ENCODE measurements at regions not wholly inside any gene's neighbourhood (a gene's known extent, or its start where the extent isn't known, plus 50 kb on each side); places are given as distances from the start of the nearest gene placed in this dataset.

DNA sequence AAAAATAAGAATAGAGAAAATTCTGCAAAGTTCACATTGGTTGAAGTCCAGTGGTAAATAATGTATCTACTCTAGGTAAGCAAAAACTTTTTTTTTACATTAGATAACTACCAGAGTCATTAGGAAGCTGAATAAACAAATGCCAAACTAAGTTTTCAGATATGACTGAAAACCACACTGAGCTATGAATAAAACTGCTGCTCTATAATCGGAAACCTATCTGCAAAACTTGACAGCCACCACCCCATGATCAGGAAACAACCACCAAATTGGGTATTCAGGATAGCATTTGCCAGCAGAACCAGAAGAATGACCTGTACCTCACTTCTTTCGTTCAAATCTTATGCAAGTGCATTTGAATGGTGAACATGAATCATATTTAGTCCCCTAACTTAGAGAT, 173.0 kb upstream of the TET2 start:
- Histone ChIP-seq H3K27ac (no peak overlapping the region), H3K4me3 (no peak overlapping the region), H3K4me2 (no peak overlapping the region), H3K9me3 (no peaks in the 10 kb centered on the region), H3K4me1 (no peaks in the 10 kb centered on the region)
- ChIA-PET POLR2A (no interaction called here), CTCF (no interaction called here)
- DNase-seq (ENCODE audit: low read depth in 1 of 2, low spot score in 1 of 2) (no peak), ATAC-seq (no peak), FAIRE-seq (no peak)
- WGBS (ENCODE audit: missing lambda C conversion rate): 6% methylated on average over 2 of the region's 2 CpGs
- TF ChIP-seq CBX2 (IDR thresholded peaks at IDR 0.05; ENCODE audit: borderline replicate concordance, low read depth) (no peak), POLR2AphosphoS2 (conservative IDR thresholded peaks at IDR 0.05; ENCODE audit: low read length) (no peak), RCOR1 (IDR thresholded peaks at IDR 0.05; ENCODE audit: low read depth, low read length) (no peak), KDM5A (IDR thresholded peaks at IDR 0.05) (no peak), NFE2L2 (conservative IDR thresholded peaks at IDR 0.05; ENCODE audit: low read length) (no peak), FOSL2 (IDR thresholded peaks at IDR 0.05) (no peak), FOSL2 (CRISPR knock-in tag; IDR thresholded peaks at IDR 0.05) (no peak), RAD21 (conservative IDR thresholded peaks at IDR 0.05 in 1 of 2, IDR thresholded peaks at IDR 0.05 in 1 of 2) (no peak), JUN (IDR thresholded peaks at IDR 0.05) (no peak), EHMT2 (IDR thresholded peaks at IDR 0.05; ENCODE audit: low read depth) (no peak), TP53 (CRISPR knock-in tag; IDR thresholded peaks at IDR 0.05) (no peak), ATOH8 (CRISPR knock-in tag; IDR thresholded peaks at IDR 0.05; ENCODE audit: low read depth) (no peak), HOXB5 (CRISPR knock-in tag; IDR thresholded peaks at IDR 0.05) (no peak), FOSB (CRISPR knock-in tag; IDR thresholded peaks at IDR 0.05) (no peak), KDM1A (IDR thresholded peaks at IDR 0.05; ENCODE audit: low read depth) (no peak), RNF2 (IDR thresholded peaks at IDR 0.05; ENCODE audit: borderline replicate concordance, low read depth) (no peak), EHF (CRISPR knock-in tag; IDR thresholded peaks at IDR 0.05) (no peak), CHD2 (IDR thresholded peaks at IDR 0.05; ENCODE audit: low read length, partially characterized antibody) (no peak)
- TF ChIP-seq, protein P1, sequence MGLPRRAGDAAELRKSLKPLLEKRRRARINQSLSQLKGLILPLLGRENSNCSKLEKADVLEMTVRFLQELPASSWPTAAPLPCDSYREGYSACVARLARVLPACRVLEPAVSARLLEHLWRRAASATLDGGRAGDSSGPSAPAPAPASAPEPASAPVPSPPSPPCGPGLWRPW (IDR thresholded peaks at IDR 0.05): no peak
- TF ChIP-seq, protein P2, sequence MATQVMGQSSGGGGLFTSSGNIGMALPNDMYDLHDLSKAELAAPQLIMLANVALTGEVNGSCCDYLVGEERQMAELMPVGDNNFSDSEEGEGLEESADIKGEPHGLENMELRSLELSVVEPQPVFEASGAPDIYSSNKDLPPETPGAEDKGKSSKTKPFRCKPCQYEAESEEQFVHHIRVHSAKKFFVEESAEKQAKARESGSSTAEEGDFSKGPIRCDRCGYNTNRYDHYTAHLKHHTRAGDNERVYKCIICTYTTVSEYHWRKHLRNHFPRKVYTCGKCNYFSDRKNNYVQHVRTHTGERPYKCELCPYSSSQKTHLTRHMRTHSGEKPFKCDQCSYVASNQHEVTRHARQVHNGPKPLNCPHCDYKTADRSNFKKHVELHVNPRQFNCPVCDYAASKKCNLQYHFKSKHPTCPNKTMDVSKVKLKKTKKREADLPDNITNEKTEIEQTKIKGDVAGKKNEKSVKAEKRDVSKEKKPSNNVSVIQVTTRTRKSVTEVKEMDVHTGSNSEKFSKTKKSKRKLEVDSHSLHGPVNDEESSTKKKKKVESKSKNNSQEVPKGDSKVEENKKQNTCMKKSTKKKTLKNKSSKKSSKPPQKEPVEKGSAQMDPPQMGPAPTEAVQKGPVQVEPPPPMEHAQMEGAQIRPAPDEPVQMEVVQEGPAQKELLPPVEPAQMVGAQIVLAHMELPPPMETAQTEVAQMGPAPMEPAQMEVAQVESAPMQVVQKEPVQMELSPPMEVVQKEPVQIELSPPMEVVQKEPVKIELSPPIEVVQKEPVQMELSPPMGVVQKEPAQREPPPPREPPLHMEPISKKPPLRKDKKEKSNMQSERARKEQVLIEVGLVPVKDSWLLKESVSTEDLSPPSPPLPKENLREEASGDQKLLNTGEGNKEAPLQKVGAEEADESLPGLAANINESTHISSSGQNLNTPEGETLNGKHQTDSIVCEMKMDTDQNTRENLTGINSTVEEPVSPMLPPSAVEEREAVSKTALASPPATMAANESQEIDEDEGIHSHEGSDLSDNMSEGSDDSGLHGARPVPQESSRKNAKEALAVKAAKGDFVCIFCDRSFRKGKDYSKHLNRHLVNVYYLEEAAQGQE (IDR thresholded peaks at IDR 0.05): no peak

- Histone ChIP-seq H3K4me1 (no peaks in the 10 kb centered on the region), H3K4me2 (no peak overlapping the region), H3K9me3 (no peaks in the 10 kb centered on the region), H3K27ac (no peak overlapping the region), H3K4me3 (no peak overlapping the region)
- CTCF ChIA-PET: no interaction called here
- FAIRE-seq (no peak), ATAC-seq (no peak), DNase-seq (ENCODE audit: low read depth in 1 of 2, low spot score in 1 of 2) (no peak)
- WGBS (ENCODE audit: missing lambda C conversion rate): no CpG with 5 or more reads among the region's 1 CpG
- POLR2A ChIA-PET: no interaction called here
- TF ChIP-seq CBX8 (IDR thresholded peaks at IDR 0.05): no peak
- no peak for TF ChIP-seq KDM1A (IDR thresholded peaks at IDR 0.05; ENCODE audit: low read depth)
- TF ChIP-seq NR3C1 (IDR thresholded peaks at IDR 0.05): no peak
- TF ChIP-seq FOSL2 (IDR thresholded peaks at IDR 0.05): no peak
- no peak for TF ChIP-seq FOSL2 (CRISPR knock-in tag; IDR thresholded peaks at IDR 0.05)
- TF ChIP-seq SMC3 (IDR thresholded peaks at IDR 0.05): no peak
- TF ChIP-seq BHLHE40 (IDR thresholded peaks at IDR 0.05; ENCODE audit: low read depth, low read length): no peak
- TF ChIP-seq, protein P3, sequence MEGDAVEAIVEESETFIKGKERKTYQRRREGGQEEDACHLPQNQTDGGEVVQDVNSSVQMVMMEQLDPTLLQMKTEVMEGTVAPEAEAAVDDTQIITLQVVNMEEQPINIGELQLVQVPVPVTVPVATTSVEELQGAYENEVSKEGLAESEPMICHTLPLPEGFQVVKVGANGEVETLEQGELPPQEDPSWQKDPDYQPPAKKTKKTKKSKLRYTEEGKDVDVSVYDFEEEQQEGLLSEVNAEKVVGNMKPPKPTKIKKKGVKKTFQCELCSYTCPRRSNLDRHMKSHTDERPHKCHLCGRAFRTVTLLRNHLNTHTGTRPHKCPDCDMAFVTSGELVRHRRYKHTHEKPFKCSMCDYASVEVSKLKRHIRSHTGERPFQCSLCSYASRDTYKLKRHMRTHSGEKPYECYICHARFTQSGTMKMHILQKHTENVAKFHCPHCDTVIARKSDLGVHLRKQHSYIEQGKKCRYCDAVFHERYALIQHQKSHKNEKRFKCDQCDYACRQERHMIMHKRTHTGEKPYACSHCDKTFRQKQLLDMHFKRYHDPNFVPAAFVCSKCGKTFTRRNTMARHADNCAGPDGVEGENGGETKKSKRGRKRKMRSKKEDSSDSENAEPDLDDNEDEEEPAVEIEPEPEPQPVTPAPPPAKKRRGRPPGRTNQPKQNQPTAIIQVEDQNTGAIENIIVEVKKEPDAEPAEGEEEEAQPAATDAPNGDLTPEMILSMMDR (IDR thresholded peaks at IDR 0.05): no peak
- no peak for TF ChIP-seq CBX2 (IDR thresholded peaks at IDR 0.05; ENCODE audit: borderline replicate concordance, low read depth)
- TF ChIP-seq HOXB13 (CRISPR knock-in tag; IDR thresholded peaks at IDR 0.05; ENCODE audit: low read depth): no peak
- TF ChIP-seq FOSB (CRISPR knock-in tag; IDR thresholded peaks at IDR 0.05): no peak
- TF ChIP-seq CHD2 (IDR thresholded peaks at IDR 0.05; ENCODE audit: low read length, partially characterized antibody): no peak
- TF ChIP-seq ZSCAN20 (CRISPR knock-in tag; IDR thresholded peaks at IDR 0.05): no peak
- no peak for TF ChIP-seq TP53 (CRISPR knock-in tag; IDR thresholded peaks at IDR 0.05)
- TF ChIP-seq ZFP36 (IDR thresholded peaks at IDR 0.05; ENCODE audit: borderline replicate concordance, partially characterized antibody): no peak
- no peak for TF ChIP-seq EHMT2 (IDR thresholded peaks at IDR 0.05; ENCODE audit: low read depth)
- TF ChIP-seq KDM5A (IDR thresholded peaks at IDR 0.05): no peak
- no peak for TF ChIP-seq PHF8 (IDR thresholded peaks at IDR 0.05; ENCODE audit: borderline replicate concordance, low read depth)
- no peak for TF ChIP-seq NPAS2 (CRISPR knock-in tag; IDR thresholded peaks at IDR 0.05; ENCODE audit: borderline replicate concordance)
- TF ChIP-seq HMGXB4 (CRISPR knock-in tag; IDR thresholded peaks at IDR 0.05; ENCODE audit: borderline replicate concordance): no peak
Observed at GRCh38 chr4:104975617-104976016, 171.1 kb upstream of the TET2 start.

All from A549 (cell line).